ENCODE measurements at regions not wholly inside any gene's neighbourhood (a gene's known extent, or its start where the extent isn't known, plus 50 kb on each side); places are given as distances from the start of the nearest gene placed in this dataset.

GRCh38 chr11:80616070-80616800 lies 1175.4 kb upstream of the TENM4 start:
- no peak for DNase-seq (ENCODE audit: low read depth)

- DNase-seq (ENCODE audit: low read depth): no peak
These were observed 1172.8 kb upstream of the TENM4 start for GRCh38 chr11:80613655-80614054.

GRCh38 chr11:80610516-80610915 lies 1169.7 kb upstream of the TENM4 start:
- no peak for DNase-seq (ENCODE audit: low read depth)

GRCh38 chr11:80603472-80603871 lies 1162.6 kb upstream of the TENM4 start:
- DNase-seq (ENCODE audit: low read depth): no peak

GRCh38 chr11:80598905-80599304 lies 1158.1 kb upstream of the TENM4 start:
- DNase-seq (ENCODE audit: low read depth): peak; percentile 64

- DNase-seq (ENCODE audit: low read depth): peak; percentile 69
These were observed 1155.5 kb upstream of the TENM4 start for GRCh38 chr11:80596291-80596810.

- DNase-seq (ENCODE audit: low read depth): peak; percentile 73
These were observed 1154.2 kb upstream of the TENM4 start for GRCh38 chr11:80595011-80595410.

GRCh38 chr11:80593648-80594374 lies 1153.0 kb upstream of the TENM4 start:
- peak; percentile 93 for DNase-seq (ENCODE audit: low read depth)

- DNase-seq (ENCODE audit: low read depth): no peak
These were observed 1151.7 kb upstream of the TENM4 start for GRCh38 chr11:80592546-80592945.

- no peak for DNase-seq (ENCODE audit: low read depth)
These were observed 1147.1 kb upstream of the TENM4 start for GRCh38 chr11:80587906-80588305.

- DNase-seq (ENCODE audit: low read depth): peak; percentile 87
These were observed 1145.6 kb upstream of the TENM4 start for GRCh38 chr11:80586464-80586863.

GRCh38 chr11:80584661-80585060 lies 1143.8 kb upstream of the TENM4 start:
- DNase-seq (ENCODE audit: low read depth): peak; percentile 50

GRCh38 chr11:80569832-80570231 lies 1129.0 kb upstream of the TENM4 start:
- no peak for DNase-seq (ENCODE audit: low read depth)

GRCh38 chr11:80565231-80565630 lies 1124.4 kb upstream of the TENM4 start:
- DNase-seq (ENCODE audit: low read depth): no peak

- no peak for DNase-seq (ENCODE audit: low read depth)
These were observed 1121.8 kb upstream of the TENM4 start for GRCh38 chr11:80562523-80563125.

GRCh38 chr11:80559942-80560341 lies 1119.1 kb upstream of the TENM4 start:
- DNase-seq (ENCODE audit: low read depth): no peak

GRCh38 chr11:80553565-80553964 lies 1112.7 kb upstream of the TENM4 start:
- DNase-seq (ENCODE audit: low read depth): no peak

GRCh38 chr11:80542704-80543103 lies 1101.9 kb upstream of the TENM4 start:
- DNase-seq (ENCODE audit: low read depth): no peak

- no peak for DNase-seq (ENCODE audit: low read depth)
These were observed 1097.2 kb upstream of the TENM4 start for GRCh38 chr11:80538040-80538439.

- DNase-seq (ENCODE audit: low read depth): no peak
These were observed 1092.6 kb upstream of the TENM4 start for GRCh38 chr11:80533463-80533862.

- DNase-seq (ENCODE audit: low read depth): no peak
These were observed 1091.9 kb upstream of the TENM4 start for GRCh38 chr11:80532633-80533232.

- DNase-seq (ENCODE audit: low read depth): no peak
These were observed 1088.9 kb upstream of the TENM4 start for GRCh38 chr11:80529726-80530125.
